Stomach (tissue), 4 donors: ENCODE measurements at regions not wholly inside any gene's neighbourhood (a gene's known extent, or its start where the extent isn't known, plus 50 kb on each side); places are given as distances from the start of the nearest gene placed in this dataset.

Experiments
- CTCF ChIP-seq, 7 experiments: fragments of 450-650 bp in 4 of 7; fragments of 200-600 bp in 3 of 7; sonication (generic) in 3 of 7; IDR thresholded peaks; one replicate each; pipeline ENCODE4 v1.5.1; 2016 to 2019; ENCODE audit warnings: antibody characterized with exemption in 7 of 7, control low read depth in 2 of 7, mild to moderate bottlenecking in 1 of 7
- POLR2A ChIP-seq, 4 donors: fragments of 450-650 bp; IDR thresholded peaks; one replicate each; pipeline ENCODE4 v1.6.1; 2016; ENCODE audit warnings: antibody characterized with exemption in 4 of 4, control low read depth in 2 of 4, mild to moderate bottlenecking in 1 of 4, moderate library complexity in 1 of 4

- TF ChIP-seq CTCF (IDR thresholded peaks at IDR 0.05), result no peak
- no peak for TF ChIP-seq POLR2A (IDR thresholded peaks at IDR 0.05)
Observed at GRCh38 chr11:134840945-134841344, 428.9 kb upstream of the B3GAT1 start.
